PC-9 (cell line): ENCODE measurements at regions not wholly inside any gene's neighbourhood (a gene's known extent, or its start where the extent isn't known, plus 50 kb on each side); places are given as distances from the start of the nearest gene placed in this dataset.

Experiments used
- BruUV-seq: library from RNA; stranded (reverse); fragments of 400-500 nt; replicated peaks from 2 replicates; lab custom pipeline; 2021; lab: Mats Ljungman, UMichigan
- CTCF ChIA-PET: fragments of 300-600 bp; sonication (Branson Sonifier 250); formaldehyde crosslinking; loops from one replicate; lab custom pipeline; 2022; ENCODE audit warnings: antibody characterized with exemption; lab: Charles Lee
- POLR2A ChIA-PET: fragments of 300-600 bp; sonication (Branson Sonifier 250); formaldehyde crosslinking; loops from one replicate; lab custom pipeline; 2022; ENCODE audit warnings: antibody characterized with exemption; ENCODE audit not compliant: unreplicated experiment; lab: Charles Lee
- DNase-seq, 2 experiments: peaks; one replicate each; pipeline versions ENCODE4 v3.0.0 to v3.0.0-alpha.2; 2015 to 2022; ENCODE audit warnings: mixed read lengths in 1 of 2
- H2AFZ ChIP-seq: fragments of 200-600 bp; sonication (generic); 2 replicates; pipeline ENCODE4 v1.8.1; 2017; ENCODE audit warnings: antibody characterized with exemption
- H3F3A ChIP-seq: fragments of 200-600 bp; sonication (generic); 2 replicates; pipeline ENCODE4 v1.8.1; 2017; ENCODE audit warnings: antibody characterized with exemption, mild to moderate bottlenecking, low read depth; ENCODE audit not compliant: insufficient read depth
- H3K27ac ChIP-seq: fragments of 200-600 bp; sonication (generic); 2 replicates; pipeline ENCODE4 v1.6.1; 2016; ENCODE audit warnings: mixed run types
- H3K27me3 ChIP-seq: fragments of 200-600 bp; sonication (generic); 2 replicates; pipeline ENCODE4 v1.6.1; 2016; ENCODE audit warnings: low read depth, mixed run types; ENCODE audit not compliant: insufficient read depth
- H3K36me3 ChIP-seq: fragments of 200-600 bp; sonication (generic); 2 replicates; pipeline ENCODE4 v1.6.1; 2016; ENCODE audit warnings: low read depth, mixed run types
- H3K4me1 ChIP-seq: fragments of 200-600 bp; sonication (generic); replicated peaks from 2 replicates; pipeline ENCODE4 v1.6.1; 2016; ENCODE audit warnings: mixed run types; ENCODE audit not compliant: insufficient read depth
- H3K4me2 ChIP-seq: fragments of 200-600 bp; sonication (generic); 2 replicates; pipeline ENCODE4 v1.6.1; 2017; ENCODE audit warnings: mixed run types
- H3K4me3 ChIP-seq: fragments of 200-600 bp; sonication (generic); 2 replicates; pipeline ENCODE4 v1.6.1; 2016; ENCODE audit warnings: mixed run types
- H3K79me2 ChIP-seq: fragments of 200-600 bp; sonication (generic); 2 replicates; pipeline ENCODE4 v1.6.1; 2017; ENCODE audit warnings: low read depth, mixed run types
- H3K9me2 ChIP-seq: fragments of 200-600 bp; sonication (generic); 2 replicates; pipeline ENCODE4 v1.8.1; 2017; ENCODE audit warnings: mild to moderate bottlenecking; ENCODE audit not compliant: insufficient read depth
- H3K9me3 ChIP-seq: fragments of 200-600 bp; sonication (generic); 2 replicates; pipeline ENCODE4 v1.8.1; 2016; ENCODE audit warnings: low read depth; ENCODE audit not compliant: insufficient read depth
- H4K20me1 ChIP-seq: fragments of 200-600 bp; sonication (generic); 2 replicates; pipeline ENCODE4 v1.8.1; 2017; ENCODE audit not compliant: insufficient read depth
- CTCF ChIP-seq: fragments of 200-600 bp; sonication (generic); conservative IDR thresholded peaks from 2 replicates; pipeline ENCODE4 v1.6.1; 2017; ENCODE audit warnings: mixed run types, antibody characterized with exemption, mild to moderate bottlenecking, moderate library complexity
- EZH2 ChIP-seq: fragments of 200-600 bp; sonication (generic); IDR thresholded peaks from 2 replicates; pipeline ENCODE4 v1.8.0; 2017; ENCODE audit warnings: antibody characterized with exemption, low read depth
- intact Hi-C: fragments of 100-400 bp; cut with micrococcal nuclease; formaldehyde crosslinking; loops from one replicate; pipeline ENCODE4 v1.10.0; 2022; ENCODE audit not compliant: unreplicated experiment

- POLR2A ChIA-PET, result no interaction called here
- no peaks in the 10 kb centered on the region for H3K4me1 ChIP-seq
- intact Hi-C loops, result no loop called here
- no peaks in the 10 kb centered on the region for H3K9me2 ChIP-seq
- no peak for DNase-seq
- H4K20me1 ChIP-seq, result no peaks in the 10 kb centered on the region
- no peaks in the 10 kb centered on the region for H3K27me3 ChIP-seq
- TF ChIP-seq EZH2 (no peak), CTCF (no peak)
- H3K36me3 ChIP-seq, result no peaks in the 10 kb centered on the region
- H2AFZ ChIP-seq, result no peak overlapping the region
- CTCF ChIA-PET, result no interaction called here
- H3K4me3 ChIP-seq, result no peak overlapping the region
- H3K27ac ChIP-seq, result no peak overlapping the region
- H3K9me3 ChIP-seq, result no peaks in the 10 kb centered on the region
- no TSS peak for BruUV-seq
- no peak overlapping the region for H3K4me2 ChIP-seq
- no peaks in the 10 kb centered on the region for H3K79me2 ChIP-seq
- no peaks in the 10 kb centered on the region for H3F3A ChIP-seq
These were observed 606.7 kb downstream of the EPHA5 start for GRCh38 chr4:65063601-65064000.

- Histone ChIP-seq H2AFZ (no peak overlapping the region), H3K9me2 (no peaks in the 10 kb centered on the region), H3K4me2 (no peak overlapping the region), H3K4me3 (no peak overlapping the region), H3K9me3 (no peaks in the 10 kb centered on the region), H3K27me3 (no peaks in the 10 kb centered on the region), H3K4me1 (no peaks in the 10 kb centered on the region), H3K27ac (no peak overlapping the region), H3F3A (no peaks in the 10 kb centered on the region; the same call in 1 of the 2 replicates), H4K20me1 (no peaks in the 10 kb centered on the region), H3K79me2 (no peaks in the 10 kb centered on the region), H3K36me3 (no peaks in the 10 kb centered on the region)
- ChIA-PET CTCF (no interaction called here), POLR2A (no interaction called here)
- no TSS peak for BruUV-seq
- intact Hi-C loops, result no loop called here
- TF ChIP-seq CTCF, result no peak
- TF ChIP-seq EZH2, result no peak
- no peak for DNase-seq
These were observed 619.5 kb downstream of the EPHA5 start for GRCh38 chr4:65050786-65051185.

GRCh38 chr4:65046192-65047133 is 623.8 kb downstream of the EPHA5 start:
- no peaks in the 10 kb centered on the region for H3K4me1 ChIP-seq
- intact Hi-C loops, result no loop called here
- ChIA-PET CTCF (no interaction called here), POLR2A (no interaction called here)
- no peaks in the 10 kb centered on the region for H3K9me2 ChIP-seq
- H3K79me2 ChIP-seq, result no peaks in the 10 kb centered on the region
- H3K4me2 ChIP-seq, result no peak overlapping the region
- no peaks in the 10 kb centered on the region for H3K36me3 ChIP-seq
- no peaks in the 10 kb centered on the region for H4K20me1 ChIP-seq
- no peak overlapping the region for H3K27ac ChIP-seq
- BruUV-seq, result no TSS peak
- H3K4me3 ChIP-seq, result no peak overlapping the region
- TF ChIP-seq EZH2, result no peak
- no peak for TF ChIP-seq CTCF
- peak in 1 of 2 experiments; percentile 52 for DNase-seq
- H2AFZ ChIP-seq, result no peak overlapping the region
- H3F3A ChIP-seq, result no peaks in the 10 kb centered on the region; the same call in 1 of the 2 replicates
- no peaks in the 10 kb centered on the region for H3K27me3 ChIP-seq
- no peaks in the 10 kb centered on the region for H3K9me3 ChIP-seq
